Gastrocnemius medialis (tissue), 4 donors: ENCODE measurements at regions not wholly inside any gene's neighbourhood (a gene's known extent, or its start where the extent isn't known, plus 50 kb on each side); places are given as distances from the start of the nearest gene placed in this dataset.
"Not testable (repeated sequence)": the region's sequence is repeated elsewhere in the genome, so short reads cannot be mapped to it uniquely, and the experiment has no call there.

Experiments used
- POLR2A ChIP-seq, 2 donors: fragments of 450-650 bp; IDR thresholded peaks; one replicate each; pipeline ENCODE4 v1.6.1; 2017; ENCODE audit warnings: antibody characterized with exemption in 2 of 2, mild to moderate bottlenecking in 2 of 2, moderate library complexity in 2 of 2
- TF ChIP-seq, protein P1 (sequence below), 5 experiments: fragments of 450-650 bp in 3 of 5; fragments of 200-600 bp in 2 of 5; sonication (generic) in 2 of 5; IDR thresholded peaks in 4 of 5; conservative IDR thresholded peaks in 1 of 5; 1 replicate in 4 of 5; 2 replicates in 1 of 5; pipeline ENCODE4 v1.5.1; 2016 to 2019; ENCODE audit warnings: antibody characterized with exemption in 5 of 5, mild to moderate bottlenecking in 3 of 5, moderate library complexity in 3 of 5

DNA sequence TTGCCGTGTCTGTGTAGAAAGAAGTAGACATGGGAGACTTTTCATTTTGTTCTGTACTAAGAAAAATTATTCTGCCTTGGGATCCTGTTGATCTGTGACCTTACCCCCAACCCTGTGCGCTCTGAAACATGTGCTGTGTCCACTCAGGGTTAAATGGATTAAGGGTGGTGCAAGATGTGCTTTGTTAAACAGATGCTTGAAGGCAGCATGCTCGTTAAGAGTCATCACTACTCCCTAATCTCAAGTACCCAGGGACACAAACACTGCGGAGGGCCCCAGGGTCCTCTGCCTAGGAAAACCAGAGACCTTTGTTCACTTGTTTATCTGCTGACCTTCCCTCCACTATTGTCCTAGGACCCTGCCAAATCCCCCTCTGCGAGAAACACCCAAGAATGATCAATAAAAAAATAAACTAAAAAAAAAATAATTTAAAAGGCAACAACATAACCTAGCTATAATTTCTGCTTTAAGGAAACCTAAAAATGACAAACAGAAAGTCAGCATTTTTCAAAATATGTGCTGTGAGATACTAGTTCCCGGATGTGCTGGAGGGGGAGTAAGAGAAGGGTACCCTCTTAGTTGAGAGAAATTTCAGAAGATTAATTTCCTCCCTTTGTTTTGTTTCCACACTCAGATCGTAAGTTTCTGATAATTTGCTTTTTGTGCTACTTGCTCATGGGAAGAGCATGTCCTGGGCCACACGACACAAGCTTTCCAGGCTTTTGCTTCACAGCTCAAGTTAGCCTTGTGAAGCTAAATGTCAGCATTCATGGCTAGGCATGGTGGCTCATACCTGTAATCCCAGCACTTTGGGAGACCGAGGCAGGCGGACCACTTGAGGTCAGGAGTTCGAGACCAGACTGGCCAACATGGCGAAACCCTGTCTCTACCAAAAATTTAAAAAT, 64.7 kb upstream of the CAPRIN1 start:
- TF ChIP-seq POLR2A (IDR thresholded peaks at IDR 0.05), result not testable (repeated sequence)
- TF ChIP-seq, protein P1, sequence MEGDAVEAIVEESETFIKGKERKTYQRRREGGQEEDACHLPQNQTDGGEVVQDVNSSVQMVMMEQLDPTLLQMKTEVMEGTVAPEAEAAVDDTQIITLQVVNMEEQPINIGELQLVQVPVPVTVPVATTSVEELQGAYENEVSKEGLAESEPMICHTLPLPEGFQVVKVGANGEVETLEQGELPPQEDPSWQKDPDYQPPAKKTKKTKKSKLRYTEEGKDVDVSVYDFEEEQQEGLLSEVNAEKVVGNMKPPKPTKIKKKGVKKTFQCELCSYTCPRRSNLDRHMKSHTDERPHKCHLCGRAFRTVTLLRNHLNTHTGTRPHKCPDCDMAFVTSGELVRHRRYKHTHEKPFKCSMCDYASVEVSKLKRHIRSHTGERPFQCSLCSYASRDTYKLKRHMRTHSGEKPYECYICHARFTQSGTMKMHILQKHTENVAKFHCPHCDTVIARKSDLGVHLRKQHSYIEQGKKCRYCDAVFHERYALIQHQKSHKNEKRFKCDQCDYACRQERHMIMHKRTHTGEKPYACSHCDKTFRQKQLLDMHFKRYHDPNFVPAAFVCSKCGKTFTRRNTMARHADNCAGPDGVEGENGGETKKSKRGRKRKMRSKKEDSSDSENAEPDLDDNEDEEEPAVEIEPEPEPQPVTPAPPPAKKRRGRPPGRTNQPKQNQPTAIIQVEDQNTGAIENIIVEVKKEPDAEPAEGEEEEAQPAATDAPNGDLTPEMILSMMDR (IDR thresholded peaks at IDR 0.05 in 4 of 5, conservative IDR thresholded peaks at IDR 0.05 in 1 of 5), result not testable (repeated sequence)
